SK-N-SH (cell line): ENCODE measurements at regions not wholly inside any gene's neighbourhood (a gene's known extent, or its start where the extent isn't known, plus 50 kb on each side); places are given as distances from the start of the nearest gene placed in this dataset.

ENCODE experiments used
- CTCF ChIA-PET: fragments of 300-600, 350-600 bp; formaldehyde crosslinking; extraction: SDS; loops from one replicate; lab custom pipeline; 2021; lab: Yijun Ruan, JAX
- POLR2A ChIA-PET: fragments of 350-600 bp; sonication (Branson Sonifier 250); formaldehyde crosslinking; extraction: SDS; loops from one replicate; lab custom pipeline; 2020; ENCODE audit warnings: antibody characterized with exemption, inconsistent platforms; lab: Yijun Ruan, JAX
- DNase-seq: peaks from one replicate; pipeline ENCODE4 v3.0.0; 2012
- H2AFZ ChIP-seq: fragments of 200-600 bp; sonication (generic); 2 replicates; pipeline ENCODE4 v1.8.1; 2016; ENCODE audit warnings: antibody characterized with exemption, mild to moderate bottlenecking, low read depth
- H3F3A ChIP-seq: fragments of 200-600 bp; sonication (generic); replicated peaks from 2 replicates; pipeline ENCODE3; 2016; ENCODE audit warnings: antibody characterized with exemption, mild to moderate bottlenecking; ENCODE audit not compliant: insufficient read depth
- H3K27ac ChIP-seq, 2 experiments: fragments of 200-500 bp in 1 of 2; fragments of 200-600 bp in 1 of 2; sonication (Bioruptor generic) in 1 of 2; sonication (generic), shearing (Covaris generic) in 1 of 2; 2 replicates each; pipeline versions ENCODE4 v1.5.1 to v1.6.1; 2014 to 2016; ENCODE audit warnings: low read depth in 2 of 2, inconsistent platforms in 1 of 2, low read length in 1 of 2, mild to moderate bottlenecking in 1 of 2, mixed read lengths in 1 of 2
- H3K27me3 ChIP-seq: fragments of 200-600 bp; sonication (generic), shearing (Covaris generic); 2 replicates; pipeline ENCODE4 v1.6.1; 2016; ENCODE audit warnings: mixed run types; ENCODE audit not compliant: insufficient read depth
- H3K36me3 ChIP-seq, 2 experiments: fragments of 200-500 bp in 1 of 2; fragments of 200-600 bp in 1 of 2; sonication (Bioruptor generic) in 1 of 2; sonication (generic) in 1 of 2; replicated peaks in 1 of 2; 2 replicates each; pipeline versions ENCODE3 to v1.5.1; 2014 to 2016; ENCODE audit warnings: low read length in 1 of 2, mild to moderate bottlenecking in 1 of 2; ENCODE audit not compliant: insufficient read depth in 2 of 2, control insufficient read depth in 1 of 2
- H3K4me1 ChIP-seq, 2 experiments: fragments of 200-500 bp in 1 of 2; fragments of 200-600 bp in 1 of 2; sonication (Bioruptor generic) in 1 of 2; sonication (generic), shearing (Covaris generic) in 1 of 2; 2 replicates each; pipeline versions ENCODE4 v1.5.1 to v1.6.1; 2014 to 2016; ENCODE audit warnings: low read depth in 1 of 2, low read length in 1 of 2, mixed run types in 1 of 2; ENCODE audit not compliant: insufficient read depth in 2 of 2, control insufficient read depth in 1 of 2
- H3K4me2 ChIP-seq: fragments of 200-600 bp; sonication (generic), shearing (Covaris generic); 2 replicates; pipeline ENCODE4 v1.6.1; 2017; ENCODE audit warnings: mixed run types
- H3K4me3 ChIP-seq, 2 experiments: fragments of 200-500 bp in 1 of 2; fragments of 200-600 bp in 1 of 2; sonication (Bioruptor generic) in 1 of 2; sonication (generic), shearing (Covaris generic) in 1 of 2; 2 replicates each; pipeline versions ENCODE4 v1.5.1 to v1.8.1; 2014 to 2016; ENCODE audit warnings: low read depth in 2 of 2, inconsistent platforms in 1 of 2, low read length in 1 of 2, mild to moderate bottlenecking in 1 of 2, mixed read lengths in 1 of 2, moderate library complexity in 1 of 2
- H3K79me2 ChIP-seq: fragments of 200-600 bp; sonication (generic); 2 replicates; pipeline ENCODE4 v1.8.1; 2017; ENCODE audit warnings: mild to moderate bottlenecking; ENCODE audit not compliant: insufficient read depth
- H3K9ac ChIP-seq: fragments of 200-600 bp; sonication (generic); 2 replicates; pipeline ENCODE4 v1.6.1; 2017; ENCODE audit warnings: mixed run types
- H3K9me2 ChIP-seq: fragments of 200-600 bp; sonication (generic); 2 replicates; pipeline ENCODE4 v1.6.1; 2017; ENCODE audit warnings: mixed run types
- H3K9me3 ChIP-seq: fragments of 200-600 bp; sonication (generic); 2 replicates; pipeline ENCODE4 v1.6.1; 2017; ENCODE audit warnings: mixed run types, mild to moderate bottlenecking, moderate library complexity
- H4K20me1 ChIP-seq: fragments of 200-600 bp; sonication (generic); 2 replicates; pipeline ENCODE4 v1.6.1; 2017; ENCODE audit warnings: mild to moderate bottlenecking, mixed run types; ENCODE audit not compliant: insufficient read depth
- CHD2 ChIP-seq: fragments of 150-350 bp; IDR thresholded peaks from 2 replicates; pipeline ENCODE4 v1.6.1; 2018; ENCODE audit warnings: low read length; ENCODE audit not compliant: partially characterized antibody
- EP300 ChIP-seq, 2 experiments: IDR thresholded peaks; 2 replicates each; pipeline versions ENCODE4 v1.4.0 to v1.6.1; 2012; ENCODE audit warnings: borderline replicate concordance in 1 of 2, low read depth in 1 of 2, low read length in 1 of 2
- FOSL2 ChIP-seq: IDR thresholded peaks from 2 replicates; pipeline ENCODE4 v1.4.0; 2012; ENCODE audit warnings: low read depth, mild to moderate bottlenecking, moderate library complexity, borderline replicate concordance
- FOXJ3 ChIP-seq: sonication (generic); formaldehyde crosslinking; IDR thresholded peaks from 2 replicates; pipeline ENCODE4 v1.5.1; 2020; ENCODE audit warnings: mild to moderate bottlenecking, missing genetic modification reagents
- FOXM1 ChIP-seq: IDR thresholded peaks from 2 replicates; pipeline ENCODE4 v1.4.0; 2012; ENCODE audit warnings: low read depth, mild to moderate bottlenecking
- GABPA ChIP-seq: IDR thresholded peaks from 2 replicates; pipeline ENCODE4 v1.4.0; 2012; ENCODE audit warnings: low read depth, mild to moderate bottlenecking
- GATA2 ChIP-seq: sonication (generic); formaldehyde crosslinking; IDR thresholded peaks from 2 replicates; pipeline ENCODE4 v1.5.0; 2020; ENCODE audit warnings: mild to moderate bottlenecking, missing genetic modification reagents
- MEF2A ChIP-seq: IDR thresholded peaks from 2 replicates; pipeline ENCODE4 v1.4.0; 2012; ENCODE audit warnings: low read depth, borderline replicate concordance
- MXI1 ChIP-seq: IDR thresholded peaks from 2 replicates; pipeline ENCODE4 v1.6.1; 2012; ENCODE audit warnings: mild to moderate bottlenecking, low read depth, low read length, improper control_type of control experiment
- NFIC ChIP-seq: IDR thresholded peaks from 2 replicates; pipeline ENCODE4 v1.4.0; 2012; ENCODE audit warnings: borderline replicate concordance
- NRF1 ChIP-seq: IDR thresholded peaks from 2 replicates; pipeline ENCODE4 v1.6.1; 2012; ENCODE audit warnings: low read depth, mild to moderate bottlenecking, low read length
- POLR2AphosphoS5 ChIP-seq: IDR thresholded peaks from 2 replicates; pipeline ENCODE4 v1.6.1; 2012; ENCODE audit warnings: low read depth, low read length
- RCOR1 ChIP-seq: fragments of 150-350 bp; IDR thresholded peaks from 2 replicates; pipeline ENCODE4 v1.6.1; 2017; ENCODE audit warnings: antibody characterized with exemption, low read length
- RXRA ChIP-seq: IDR thresholded peaks from 2 replicates; pipeline ENCODE4 v1.4.0; 2012; ENCODE audit warnings: low read depth, mild to moderate bottlenecking, borderline replicate concordance
- SIN3A ChIP-seq: IDR thresholded peaks from 2 replicates; pipeline ENCODE4 v1.6.1; 2012; ENCODE audit warnings: low read depth, mild to moderate bottlenecking, low read length, moderate library complexity, borderline replicate concordance
- SMC3 ChIP-seq: IDR thresholded peaks from 2 replicates; pipeline ENCODE4 v1.6.1; 2012; ENCODE audit warnings: low read depth, low read length, improper control_type of control experiment
- TAF1 ChIP-seq: IDR thresholded peaks from 2 replicates; pipeline ENCODE4 v1.6.1; 2012; ENCODE audit warnings: low read depth, mild to moderate bottlenecking, low read length, moderate library complexity, borderline replicate concordance
- WGBS: methylation state at CpG from one replicate; pipeline ENCODE4 v1.1.6; 2017; ENCODE audit warnings: low lambda C conversion rate; 5-methylcytosine and 5-hydroxymethylcytosine counted together
- TF ChIP-seq, protein P1 (sequence below): IDR thresholded peaks from 2 replicates; pipeline ENCODE4; 2012
- TF ChIP-seq, protein P2 (sequence below): fragments of 150-350 bp; IDR thresholded peaks from 2 replicates; pipeline ENCODE4 v1.6.1; 2016; ENCODE audit warnings: mild to moderate bottlenecking, low read depth, low read length
- TF ChIP-seq, protein P3 (sequence below): IDR thresholded peaks from 2 replicates; pipeline ENCODE4 v1.4.0; 2012; ENCODE audit warnings: low read depth, borderline replicate concordance

DNA sequence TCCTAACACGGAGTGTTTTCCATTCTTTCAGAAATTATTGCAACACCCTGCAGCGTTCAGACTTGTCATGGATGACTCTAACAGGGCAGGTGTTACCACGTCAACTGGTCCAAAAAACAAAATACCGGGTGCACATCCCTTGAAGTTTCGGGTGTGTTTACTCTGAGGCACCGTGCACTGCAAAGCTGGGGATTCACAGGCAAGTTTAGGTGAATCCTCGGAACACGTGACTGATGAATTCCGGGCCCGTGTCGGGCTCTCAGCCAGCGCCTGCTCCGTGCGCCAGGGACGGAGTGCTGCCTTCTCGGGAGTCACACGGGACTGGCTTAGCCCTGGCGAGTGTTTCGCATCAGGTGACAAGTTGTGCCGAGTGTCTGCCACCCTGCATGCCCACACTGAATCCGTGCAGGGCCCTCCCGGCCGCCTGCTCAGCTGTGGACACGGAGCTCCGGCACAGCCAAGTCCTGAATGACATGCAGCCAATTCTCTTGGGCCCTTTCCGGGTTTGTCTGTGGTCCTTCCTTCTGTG lies 66.0 kb upstream of the IRX4 start (continued):
- TF ChIP-seq TAF1 (no peak), SIN3A (no peak), RXRA (no peak), NRF1 (no peak), MEF2A (no peak)

DNA sequence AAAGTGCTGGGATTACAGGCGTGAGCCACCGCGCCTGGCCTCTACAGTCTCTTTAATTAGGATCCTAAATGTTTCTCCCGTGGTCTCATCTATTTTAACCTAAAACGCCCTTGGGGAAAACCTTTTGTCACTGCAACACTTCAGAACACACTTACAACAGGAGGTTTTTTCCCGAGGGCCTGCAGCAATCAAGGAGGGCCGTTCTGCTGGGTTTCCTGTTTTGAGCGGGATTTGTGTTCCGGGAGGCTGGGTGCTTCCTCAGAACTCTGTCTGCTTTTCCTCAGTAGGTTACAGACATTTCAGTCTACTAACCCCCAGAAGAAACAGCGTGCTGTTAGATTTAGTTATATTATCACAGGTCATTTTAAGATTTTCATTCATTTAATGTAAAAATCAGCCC lies 65.4 kb upstream of the IRX4 start:
- Histone ChIP-seq H3K9me3 (no peaks in the 10 kb centered on the region), H3F3A (no peaks in the 10 kb centered on the region), H4K20me1 (no peaks in the 10 kb centered on the region), H3K79me2 (no peaks in the 10 kb centered on the region), H3K9me2 (no peaks in the 10 kb centered on the region), H2AFZ (no peak overlapping the region), H3K4me1 (no peaks in the 10 kb centered on the region), H3K27me3 (peaks cover 71% of the 10 kb centered on the region), H3K4me2 (no peak overlapping the region), H3K4me3 (no peak overlapping the region), H3K36me3 (no peaks in the 10 kb centered on the region), H3K27ac (no peak overlapping the region), H3K9ac (no peak overlapping the region)
- ChIA-PET POLR2A (no interaction called here), CTCF (no interaction called here)
- TF ChIP-seq MEF2A (no peak), FOSL2 (no peak), NRF1 (no peak), RCOR1 (no peak), CHD2 (no peak), SMC3 (no peak), GABPA (no peak), FOXJ3 (CRISPR knock-in tag) (no peak)
- TF ChIP-seq, protein P1, sequence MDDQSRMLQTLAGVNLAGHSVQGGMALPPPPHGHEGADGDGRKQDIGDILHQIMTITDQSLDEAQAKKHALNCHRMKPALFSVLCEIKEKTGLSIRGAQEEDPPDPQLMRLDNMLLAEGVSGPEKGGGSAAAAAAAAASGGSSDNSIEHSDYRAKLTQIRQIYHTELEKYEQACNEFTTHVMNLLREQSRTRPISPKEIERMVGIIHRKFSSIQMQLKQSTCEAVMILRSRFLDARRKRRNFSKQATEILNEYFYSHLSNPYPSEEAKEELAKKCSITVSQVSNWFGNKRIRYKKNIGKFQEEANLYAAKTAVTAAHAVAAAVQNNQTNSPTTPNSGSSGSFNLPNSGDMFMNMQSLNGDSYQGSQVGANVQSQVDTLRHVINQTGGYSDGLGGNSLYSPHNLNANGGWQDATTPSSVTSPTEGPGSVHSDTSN, result no peak
- TF ChIP-seq, protein P2, sequence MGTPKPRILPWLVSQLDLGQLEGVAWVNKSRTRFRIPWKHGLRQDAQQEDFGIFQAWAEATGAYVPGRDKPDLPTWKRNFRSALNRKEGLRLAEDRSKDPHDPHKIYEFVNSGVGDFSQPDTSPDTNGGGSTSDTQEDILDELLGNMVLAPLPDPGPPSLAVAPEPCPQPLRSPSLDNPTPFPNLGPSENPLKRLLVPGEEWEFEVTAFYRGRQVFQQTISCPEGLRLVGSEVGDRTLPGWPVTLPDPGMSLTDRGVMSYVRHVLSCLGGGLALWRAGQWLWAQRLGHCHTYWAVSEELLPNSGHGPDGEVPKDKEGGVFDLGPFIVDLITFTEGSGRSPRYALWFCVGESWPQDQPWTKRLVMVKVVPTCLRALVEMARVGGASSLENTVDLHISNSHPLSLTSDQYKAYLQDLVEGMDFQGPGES, result no peak
- no peak for DNase-seq
- WGBS, result 2% methylated on average over 10 of the region's 10 CpGs

DNA sequence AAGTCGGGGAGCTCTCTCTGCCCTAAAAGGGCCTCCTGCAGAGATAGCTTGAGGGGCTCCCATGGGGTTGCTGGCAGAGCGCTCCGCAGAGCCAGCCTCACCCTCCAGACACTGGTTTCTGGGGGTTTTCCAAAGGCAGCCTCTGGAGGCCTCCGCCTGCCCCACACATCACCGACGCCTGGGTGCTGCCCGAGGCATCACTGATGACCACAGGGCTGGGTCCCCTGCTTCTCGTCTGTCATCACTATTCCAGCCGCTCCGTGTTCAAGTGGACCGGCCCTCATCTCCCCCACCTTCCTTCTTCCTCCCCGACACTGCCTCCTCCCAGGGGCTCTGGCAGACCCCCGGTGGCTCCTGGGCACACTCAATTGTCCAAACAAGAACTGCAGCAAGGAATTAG lies 64.1 kb upstream of the IRX4 start:
- no peak overlapping the region for H3K9ac ChIP-seq
- ChIA-PET POLR2A (no interaction called here), CTCF (interaction anchor here (0.6 kb wide), 1 partner anchor 11 kb away, joined by 3 read pairs; no protein-coding TSS in a partner anchor)
- H3K27me3 ChIP-seq, result peaks cover 67% of the 10 kb centered on the region
- no peak overlapping the region for H2AFZ ChIP-seq
- no peak overlapping the region for H3K4me2 ChIP-seq
- no peaks in the 10 kb centered on the region for H3F3A ChIP-seq
- no peaks in the 10 kb centered on the region for H3K36me3 ChIP-seq
- H3K9me3 ChIP-seq, result no peaks in the 10 kb centered on the region
- no peak overlapping the region for H3K27ac ChIP-seq
- no peak overlapping the region for H3K4me3 ChIP-seq
- no peak for DNase-seq
- H3K4me1 ChIP-seq, result no peaks in the 10 kb centered on the region
- WGBS, result 4% methylated on average over 7 of the region's 13 CpGs
- no peaks in the 10 kb centered on the region for H3K9me2 ChIP-seq
- H3K79me2 ChIP-seq, result no peaks in the 10 kb centered on the region
- no peaks in the 10 kb centered on the region for H4K20me1 ChIP-seq
- TF ChIP-seq POLR2AphosphoS5, result no peak
- no peak for TF ChIP-seq FOXM1
- no peak for TF ChIP-seq EP300 (IDR thresholded peaks at IDR 0.05; ENCODE audit: borderline replicate concordance in 1 of 2, low read depth in 1 of 2, low read length in 1 of 2)
- TF ChIP-seq NFIC, result no peak
- TF ChIP-seq FOXJ3 (CRISPR knock-in tag), result no peak
- TF ChIP-seq TAF1, result no peak
- no peak for TF ChIP-seq RCOR1
- TF ChIP-seq, protein P3, sequence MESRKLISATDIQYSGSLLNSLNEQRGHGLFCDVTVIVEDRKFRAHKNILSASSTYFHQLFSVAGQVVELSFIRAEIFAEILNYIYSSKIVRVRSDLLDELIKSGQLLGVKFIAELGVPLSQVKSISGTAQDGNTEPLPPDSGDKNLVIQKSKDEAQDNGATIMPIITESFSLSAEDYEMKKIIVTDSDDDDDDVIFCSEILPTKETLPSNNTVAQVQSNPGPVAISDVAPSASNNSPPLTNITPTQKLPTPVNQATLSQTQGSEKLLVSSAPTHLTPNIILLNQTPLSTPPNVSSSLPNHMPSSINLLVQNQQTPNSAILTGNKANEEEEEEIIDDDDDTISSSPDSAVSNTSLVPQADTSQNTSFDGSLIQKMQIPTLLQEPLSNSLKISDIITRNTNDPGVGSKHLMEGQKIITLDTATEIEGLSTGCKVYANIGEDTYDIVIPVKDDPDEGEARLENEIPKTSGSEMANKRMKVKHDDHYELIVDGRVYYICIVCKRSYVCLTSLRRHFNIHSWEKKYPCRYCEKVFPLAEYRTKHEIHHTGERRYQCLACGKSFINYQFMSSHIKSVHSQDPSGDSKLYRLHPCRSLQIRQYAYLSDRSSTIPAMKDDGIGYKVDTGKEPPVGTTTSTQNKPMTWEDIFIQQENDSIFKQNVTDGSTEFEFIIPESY, result no peak
- no peak for TF ChIP-seq NRF1
- no peak for TF ChIP-seq MXI1
- no peak for TF ChIP-seq GATA2 (CRISPR knock-in tag)
- TF ChIP-seq GABPA, result no peak
- TF ChIP-seq, protein P2, result no peak
